Left lung (tissue), 4 donors: ENCODE measurements at regions not wholly inside any gene's neighbourhood (a gene's known extent, or its start where the extent isn't known, plus 50 kb on each side); places are given as distances from the start of the nearest gene placed in this dataset.

Source experiments
- ATAC-seq: fragments of 200-7000 bp; cut with Tn5 transposase; one replicate; pipeline ENCODE4 v1.9.1; 2020; ENCODE audit warnings: moderate library complexity
- DNase-seq, 4 donors: peaks; one replicate each; pipeline ENCODE4 v3.0.0-alpha.2; 2013 to 2020
- H3K27ac ChIP-seq, 2 donors: fragments of 200-600 bp; sonication (generic) in 1 of 2; one replicate each; pipeline versions ENCODE4 v1.5.0 to v1.8.0; 2020 to 2021
- H3K27me3 ChIP-seq, 2 donors: fragments of 200-600 bp; sonication (generic) in 1 of 2; one replicate each; pipeline versions ENCODE4 v1.5.0 to v1.8.0; 2020 to 2021
- H3K36me3 ChIP-seq, 2 donors: fragments of 200-600 bp; sonication (generic) in 1 of 2; one replicate each; pipeline versions ENCODE4 v1.5.0 to v1.8.0; 2020 to 2021
- H3K4me1 ChIP-seq, 2 donors: fragments of 200-600 bp; one replicate each; pipeline ENCODE4 v1.8.0; 2021
- H3K4me3 ChIP-seq, 2 donors: fragments of 200-600 bp; sonication (generic) in 1 of 2; one replicate each; pipeline versions ENCODE4 v1.5.0 to v1.8.0; 2020 to 2021; ENCODE audit warnings: mild to moderate bottlenecking in 1 of 2
- H3K9me3 ChIP-seq, 2 donors: fragments of 200-600 bp; sonication (generic) in 1 of 2; one replicate each; pipeline versions ENCODE4 v1.5.0 to v1.8.0; 2020 to 2021
- CTCF ChIP-seq, 2 donors: fragments of 200-600 bp; sonication (generic) in 1 of 2; IDR thresholded peaks; one replicate each; pipeline versions ENCODE4 v1.5.0 to v1.8.0; 2021; ENCODE audit warnings: antibody characterized with exemption in 2 of 2
- intact Hi-C, 2 donors: fragments of 100-400 bp; cut with DNase I; formaldehyde crosslinking; loops; one replicate each; pipeline versions ENCODE4 v1.11.2 to v1.14.2; 2022
- donor health status: DM: no; HTN: yes; CAD: no.
- donor health status: DM: no; HTN: no; CAD: no.

GRCh38 chr4:94156826-94157225 is 50.8 kb upstream of the SMARCAD1 start:
- Histone ChIP-seq H3K27me3 (no peaks in the 10 kb centered on the region), H3K9me3 (no peaks in the 10 kb centered on the region), H3K4me1 (no peaks in the 10 kb centered on the region), H3K36me3 (no peaks in the 10 kb centered on the region), H3K4me3 (no peak overlapping the region), H3K27ac (no peak overlapping the region)
- ATAC-seq (no peak), DNase-seq (no peak)
- intact Hi-C loops: no loop called here
- TF ChIP-seq CTCF (IDR thresholded peaks at IDR 0.05): no peak
